ENCODE measurements at regions not wholly inside any gene's neighbourhood (a gene's known extent, or its start where the extent isn't known, plus 50 kb on each side); places are given as distances from the start of the nearest gene placed in this dataset.

DNA sequence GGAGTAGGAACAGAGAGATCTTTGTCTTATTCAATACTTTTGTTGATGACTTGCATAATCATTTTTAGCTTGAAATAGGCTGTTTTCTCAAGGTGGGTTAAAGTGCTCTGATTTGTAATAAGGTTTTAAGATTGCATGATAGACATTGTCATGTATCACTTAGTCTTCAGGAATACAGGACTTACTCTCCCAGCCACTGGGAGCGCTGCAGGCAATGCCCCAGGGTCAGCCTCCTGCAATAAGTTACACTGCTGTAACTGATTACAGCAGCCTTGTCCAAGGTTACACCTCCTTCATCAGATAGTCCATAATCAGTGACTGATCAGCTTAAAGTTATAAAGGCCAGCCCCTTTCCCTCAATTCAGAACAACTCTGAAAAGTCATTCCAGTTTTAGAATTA, 218.6 kb downstream of the ESM1 start:
- no peak for DNase-seq

DNA sequence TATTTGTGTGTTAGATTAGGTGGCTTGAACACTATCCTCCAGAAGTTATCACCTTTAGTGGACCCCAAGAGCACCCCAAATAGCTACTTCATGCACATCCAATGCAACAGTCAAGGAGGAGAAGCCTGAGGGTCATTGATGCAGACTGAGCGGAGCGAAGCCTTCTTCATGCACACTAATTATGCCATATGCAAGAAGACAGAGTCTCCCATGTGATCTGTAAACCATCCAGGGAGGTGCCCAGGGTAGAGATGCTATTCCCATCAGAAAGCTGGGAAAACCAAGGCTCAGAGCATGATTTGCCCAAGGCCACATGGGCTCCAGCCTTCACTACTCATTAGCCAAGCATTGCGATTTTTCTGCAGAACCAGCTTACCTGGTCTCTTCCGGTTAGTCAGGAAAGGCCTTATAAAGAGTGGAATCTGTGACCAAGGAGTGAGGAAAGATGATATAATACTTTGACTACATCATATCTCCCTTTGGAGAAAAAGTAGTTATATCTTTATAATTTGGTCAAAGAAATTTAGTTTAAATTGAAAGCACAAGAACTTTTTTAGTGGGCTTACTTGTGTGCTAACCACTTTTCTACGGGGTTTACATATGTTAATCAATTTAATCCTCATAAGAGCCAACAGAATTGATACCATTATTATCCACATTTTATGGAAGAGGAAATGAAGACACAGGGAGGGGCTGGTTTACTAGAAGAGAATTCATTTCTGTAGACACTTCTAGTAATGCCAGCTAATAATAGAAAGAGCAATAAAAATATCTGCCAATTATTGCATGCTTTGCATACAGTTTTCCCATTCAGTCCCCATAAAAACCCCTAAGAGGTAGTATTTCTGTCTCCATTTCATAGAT, 220.0 kb downstream of the ESM1 start:
- DNase-seq = no peak

DNA sequence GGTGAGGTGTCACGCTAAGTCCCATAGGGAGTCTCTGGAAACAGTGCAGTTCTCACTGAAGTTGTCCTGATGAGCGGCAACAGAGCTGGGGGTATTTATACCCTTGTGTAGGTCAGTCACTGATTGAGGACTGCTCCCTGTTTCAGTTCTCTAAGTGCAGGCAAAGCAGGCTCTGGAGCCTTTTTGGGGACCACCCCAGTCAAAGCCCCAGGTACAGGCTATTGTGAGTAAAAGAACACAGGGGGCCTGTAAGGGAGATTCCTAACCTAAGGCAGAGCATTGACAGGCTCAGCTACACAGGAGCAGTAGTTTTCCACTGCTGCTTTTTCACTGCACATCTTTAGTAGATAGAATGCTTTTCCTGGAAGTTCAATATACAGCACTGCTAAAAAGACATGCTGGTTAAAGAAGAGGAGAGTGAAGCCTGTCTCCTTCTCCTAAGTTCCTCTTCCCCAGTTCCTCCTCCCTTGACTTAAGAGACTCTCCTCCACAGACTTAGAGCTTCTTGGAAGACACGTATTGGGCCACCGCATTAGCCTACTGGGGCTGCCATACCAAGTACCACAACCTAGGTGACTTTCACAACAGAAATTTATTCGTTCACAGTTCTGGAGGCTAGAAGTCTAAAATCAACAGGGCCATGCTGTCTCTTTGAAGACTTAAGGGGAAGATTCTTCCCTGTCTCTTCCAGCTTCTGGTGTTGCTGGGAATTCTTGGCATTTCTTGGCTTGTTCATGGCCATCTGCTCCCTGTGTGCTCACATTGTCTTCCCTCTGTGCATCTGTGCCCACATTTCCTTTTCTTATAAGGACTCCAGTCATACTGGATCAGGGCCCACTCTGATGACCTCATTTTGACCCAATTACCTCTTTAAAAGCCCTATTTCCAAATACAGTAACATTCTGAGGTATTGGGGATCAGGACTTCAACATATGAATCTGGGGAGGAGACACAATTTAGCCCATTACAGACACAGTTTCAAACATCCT, 221.0 kb downstream of the ESM1 start:
- DNase-seq = peak; percentile 67

- DNase-seq = peak; percentile 98
These were observed 224.1 kb downstream of the ESM1 start for GRCh38 chr5:54761213-54761701.

- peak; percentile 51 for DNase-seq
These were observed 225.0 kb downstream of the ESM1 start for GRCh38 chr5:54760182-54760935.

DNA sequence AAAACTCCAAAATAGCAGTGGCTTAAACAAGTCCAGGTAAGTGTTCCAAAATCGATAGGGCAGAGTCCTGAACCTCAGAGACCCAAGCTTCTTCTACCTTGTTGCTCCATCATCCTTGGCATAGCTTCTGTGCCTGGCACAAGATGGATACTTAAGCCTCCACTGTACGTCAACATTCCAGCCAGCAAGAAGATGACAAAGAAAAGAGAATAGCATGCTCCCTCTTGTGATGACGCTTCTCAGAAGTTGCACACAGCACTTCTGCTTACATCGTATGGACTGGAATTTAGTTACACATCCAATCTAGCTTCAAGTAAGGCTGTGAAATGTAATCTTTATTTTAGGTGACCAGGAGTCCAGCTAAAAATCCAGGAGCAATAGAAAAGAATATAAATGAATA, 227.4 kb downstream of the ESM1 start:
- DNase-seq = peak; percentile 84

DNA sequence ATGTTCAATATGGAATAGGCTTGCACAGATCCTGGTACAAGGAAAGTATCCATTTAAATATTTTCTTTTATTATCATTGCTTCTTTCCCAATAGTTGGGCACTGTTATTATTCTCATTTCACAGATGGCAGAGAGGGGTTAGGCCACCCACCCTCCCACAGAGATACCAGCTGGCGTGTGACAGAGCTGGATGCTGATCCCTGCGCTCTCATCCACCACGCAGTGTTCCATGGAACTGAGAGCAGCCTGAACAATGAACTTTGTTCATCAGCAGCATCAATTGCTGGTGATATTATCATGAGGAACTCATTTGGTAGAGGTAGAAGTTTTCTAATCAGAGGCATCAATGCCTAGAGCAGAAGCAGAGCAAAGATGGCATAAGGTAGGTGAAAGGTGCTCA, 227.9 kb downstream of the ESM1 start:
- DNase-seq = no peak

DNA sequence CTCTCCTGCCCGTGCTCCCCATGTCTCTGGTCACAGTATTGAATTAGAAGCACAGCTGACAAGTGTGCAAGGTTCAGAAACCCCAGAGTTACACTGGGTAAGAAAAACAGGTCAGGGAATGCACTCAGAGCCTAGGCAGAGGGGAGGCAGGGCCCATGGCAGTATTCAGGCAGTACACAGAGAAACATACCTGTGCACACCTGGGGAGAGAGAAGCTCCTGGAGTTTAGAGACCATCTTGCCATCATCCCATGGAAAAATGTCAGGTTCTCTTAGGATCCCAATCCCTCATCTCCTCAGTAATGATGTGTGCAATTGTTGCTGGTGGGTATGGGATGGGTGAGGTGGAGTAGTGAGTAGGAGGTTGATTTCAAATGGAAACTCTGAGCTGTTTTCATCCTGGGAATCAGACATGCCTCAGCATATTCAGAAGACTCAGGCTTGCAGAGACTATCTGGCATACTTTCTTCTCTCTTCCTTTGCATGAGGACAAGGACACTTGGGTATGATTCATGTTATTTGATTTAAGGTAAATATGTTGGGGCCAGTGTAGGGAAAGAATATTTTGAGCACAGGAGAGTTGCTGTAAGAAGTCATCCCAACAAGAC, 228.5 kb downstream of the ESM1 start:
- no peak for DNase-seq

DNA sequence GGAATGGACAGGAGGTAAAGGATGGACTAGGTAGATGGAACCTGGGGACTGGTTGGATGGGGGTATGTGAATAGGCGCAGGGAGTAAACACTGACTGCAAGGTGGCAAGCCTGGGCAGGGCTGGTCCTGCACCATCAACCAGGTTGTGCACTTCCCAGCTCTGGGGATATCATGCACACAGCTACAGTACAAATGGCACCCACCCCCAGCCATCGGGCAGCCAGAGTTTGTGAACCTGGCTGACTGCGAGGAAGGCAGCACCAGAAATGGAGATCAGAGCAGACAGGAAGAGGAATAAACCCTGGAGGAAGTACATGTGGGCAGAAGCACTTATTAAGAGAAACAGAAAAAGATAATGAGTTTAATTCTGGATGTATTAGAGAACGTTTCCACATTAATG, 229.1 kb downstream of the ESM1 start:
- no peak for DNase-seq

GRCh38 chr5:54754878-54755277, 230.5 kb downstream of the ESM1 start:
- no peak for DNase-seq

GRCh38 chr5:54754420-54754819, 231.0 kb downstream of the ESM1 start:
- no peak for DNase-seq

GRCh38 chr5:54753753-54754152, 231.6 kb downstream of the ESM1 start:
- DNase-seq = no peak

GRCh38 chr5:54753034-54753433, 232.4 kb downstream of the ESM1 start:
- DNase-seq = peak; percentile 74

DNA sequence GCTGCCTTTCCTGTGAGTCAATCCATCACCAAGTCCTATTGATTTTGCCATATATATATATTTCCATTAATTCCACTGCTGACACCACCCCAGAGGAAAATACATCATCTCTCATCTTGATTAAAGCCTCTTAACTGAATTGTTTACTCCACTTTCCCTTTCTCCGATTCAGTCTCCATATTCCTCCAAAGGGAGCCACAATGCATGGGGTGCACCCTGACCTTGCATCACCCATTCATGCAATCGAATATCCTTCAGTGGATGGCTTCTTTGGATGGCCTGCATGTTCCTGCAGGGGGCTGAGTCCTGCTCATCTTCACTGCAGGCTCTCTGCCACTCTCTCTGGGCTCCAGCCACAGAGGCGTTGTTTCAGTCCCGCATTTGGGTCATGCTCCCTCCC, 231.0 kb downstream of the SNX18 start:
- DNase-seq = no peak

DNA sequence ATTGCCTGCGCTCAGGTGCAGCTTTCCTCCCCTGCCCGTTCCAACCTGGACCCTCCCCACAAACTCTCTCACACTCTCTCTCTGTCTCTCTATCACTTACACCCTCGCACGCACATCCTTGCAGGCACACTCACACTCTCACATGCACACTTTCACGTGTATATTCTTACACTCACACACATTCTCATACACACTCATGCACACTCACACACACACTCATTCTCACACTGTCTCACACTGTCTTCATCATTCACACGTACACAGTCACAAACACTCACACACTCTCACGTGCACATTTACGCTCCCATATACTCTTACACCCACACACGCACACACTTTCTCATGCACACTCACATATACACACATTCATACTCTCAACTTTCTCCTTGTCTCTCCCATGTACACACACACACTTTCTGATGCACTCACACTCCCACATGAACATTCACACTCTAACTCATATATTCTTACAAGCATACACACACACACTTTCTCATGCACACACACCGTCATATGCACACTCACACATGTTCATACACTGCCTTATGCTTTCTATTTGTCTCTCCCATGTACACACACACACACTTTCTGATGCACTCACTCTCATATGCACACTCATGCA, 229.3 kb downstream of the SNX18 start:
- no peak for DNase-seq

- DNase-seq = no peak
These were observed 228.8 kb downstream of the SNX18 start for GRCh38 chr5:54746346-54746745.

GRCh38 chr5:54745599-54745998, 228.0 kb downstream of the SNX18 start:
- DNase-seq = no peak

DNA sequence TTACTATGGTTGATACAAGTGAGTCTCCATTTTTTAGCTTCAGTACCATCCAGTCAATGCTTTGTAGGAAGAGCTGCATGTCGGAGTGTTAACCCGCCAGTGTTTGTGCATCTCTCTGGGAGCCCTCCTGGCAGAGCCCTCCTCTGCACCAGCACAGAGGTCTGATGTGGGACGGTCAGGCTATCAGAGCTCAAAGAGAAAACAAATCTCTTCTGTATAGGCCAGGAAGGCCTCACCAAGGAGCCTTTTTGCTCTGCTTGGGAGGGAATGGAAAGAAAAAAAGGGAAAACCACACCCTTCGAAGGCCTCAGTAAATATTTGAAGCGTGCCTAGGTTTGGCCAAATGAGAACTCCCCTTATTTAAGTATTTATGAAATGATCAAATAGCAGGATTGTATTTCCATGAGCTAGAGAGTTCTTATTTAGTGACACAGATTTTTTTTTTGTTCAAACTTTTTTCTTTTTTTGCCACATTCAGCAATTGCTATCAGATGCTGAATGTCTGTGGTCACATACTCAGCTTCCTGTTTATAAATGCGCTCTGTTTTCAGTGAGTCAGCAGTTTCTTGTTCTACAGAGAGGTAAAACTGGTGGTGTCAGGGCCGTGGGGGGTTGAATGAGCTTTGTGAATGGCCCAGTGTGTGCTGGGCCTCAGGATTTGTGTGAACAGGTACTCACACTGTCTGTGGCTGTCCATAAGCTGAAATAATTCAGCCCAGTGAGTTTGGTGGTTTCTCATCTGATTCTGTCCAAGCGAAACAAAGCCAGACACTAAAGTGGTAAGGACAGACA, 226.6 kb downstream of the SNX18 start:
- peak; percentile 97 for DNase-seq

GRCh38 chr5:54743581-54743980, 226.0 kb downstream of the SNX18 start:
- DNase-seq = no peak

- peak; percentile 62 for DNase-seq
These were observed 224.9 kb downstream of the SNX18 start for GRCh38 chr5:54742417-54742891.

DNA sequence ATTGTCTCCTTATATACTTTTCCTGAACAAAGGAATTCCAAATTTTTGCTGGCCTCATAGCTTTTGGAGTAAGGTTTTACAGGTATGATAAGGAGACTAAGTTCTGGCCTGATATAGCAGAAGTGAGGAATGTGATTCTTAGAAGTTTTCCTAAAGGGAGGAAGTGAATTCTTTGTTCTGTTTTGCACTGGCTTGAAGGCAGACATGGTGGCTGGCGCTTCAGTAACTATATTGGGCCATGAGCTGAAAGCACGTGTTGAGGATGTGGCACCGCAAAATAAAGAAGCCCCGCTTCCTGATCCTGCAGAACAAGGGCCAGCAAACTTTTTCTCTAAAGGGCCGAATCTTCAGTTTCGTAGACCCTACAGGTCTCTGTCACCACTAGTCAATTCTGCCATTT, 224.2 kb downstream of the SNX18 start:
- DNase-seq = no peak
